H1 (cell line): ENCODE measurements at regions not wholly inside any gene's neighbourhood (a gene's known extent, or its start where the extent isn't known, plus 50 kb on each side); places are given as distances from the start of the nearest gene placed in this dataset.

Source experiments
- ATF3 ChIP-seq: IDR thresholded peaks from 2 replicates; pipeline ENCODE4 v1.6.1; 2011; ENCODE audit warnings: low read depth, mild to moderate bottlenecking, low read length; ENCODE audit not compliant: insufficient read depth
- BCL11A ChIP-seq, 2 experiments: IDR thresholded peaks; one replicate each; pipeline ENCODE4 v1.6.1; 2011; ENCODE audit warnings: low read depth in 2 of 2, low read length in 2 of 2, mild to moderate bottlenecking in 2 of 2
- CBX5 ChIP-seq: fragments of 300-800, 300-1000 bp; sonication (generic); IDR thresholded peaks from 2 replicates; pipeline ENCODE4 v1.7.1; 2016; ENCODE audit warnings: antibody characterized with exemption, low read length, low read depth
- CTCF ChIP-seq, 3 experiments: IDR thresholded peaks; 1 replicate in 2 of 3; 2 replicates in 1 of 3; pipeline versions ENCODE4 v1.5.1 to v1.6.1; 2011; ENCODE audit warnings: low read length in 3 of 3, mild to moderate bottlenecking in 3 of 3, inconsistent platforms in 2 of 3, low read depth in 1 of 3, moderate library complexity in 1 of 3; ENCODE audit not compliant: insufficient read depth in 1 of 3; ENCODE audit errors: control extremely low read depth in 1 of 3
- HDAC6 ChIP-seq: IDR thresholded peaks from one replicate; pipeline ENCODE4 v1.7.1; 2012; ENCODE audit warnings: low read depth, mild to moderate bottlenecking, inconsistent platforms, low read length, moderate library complexity
- USF2 ChIP-seq: IDR thresholded peaks from 2 replicates; pipeline ENCODE4 v1.6.1; 2011; ENCODE audit warnings: low read length, improper control_type of control experiment

- TF ChIP-seq CBX5 (no peak), HDAC6 (no peak), USF2 (no peak), CTCF (IDR thresholded peaks at IDR 0.05; ENCODE audit: control extremely low read depth in 1 of 3, insufficient read depth in 1 of 3, low read depth in 1 of 3, low read length in 3 of 3) (no peak), BCL11A (IDR thresholded peaks at IDR 0.05; ENCODE audit: low read depth in 2 of 2, low read length in 2 of 2) (no peak), ATF3 (no peak)
- TF ChIP-seq, all 59 proteins: peak for 0
These were observed 417.7 kb upstream of the PTGER4 start (continued) for GRCh38 chr5:40261984-40262383.
